ENCODE measurements at regions not wholly inside any gene's neighbourhood (a gene's known extent, or its start where the extent isn't known, plus 50 kb on each side); places are given as distances from the start of the nearest gene placed in this dataset.

DNA sequence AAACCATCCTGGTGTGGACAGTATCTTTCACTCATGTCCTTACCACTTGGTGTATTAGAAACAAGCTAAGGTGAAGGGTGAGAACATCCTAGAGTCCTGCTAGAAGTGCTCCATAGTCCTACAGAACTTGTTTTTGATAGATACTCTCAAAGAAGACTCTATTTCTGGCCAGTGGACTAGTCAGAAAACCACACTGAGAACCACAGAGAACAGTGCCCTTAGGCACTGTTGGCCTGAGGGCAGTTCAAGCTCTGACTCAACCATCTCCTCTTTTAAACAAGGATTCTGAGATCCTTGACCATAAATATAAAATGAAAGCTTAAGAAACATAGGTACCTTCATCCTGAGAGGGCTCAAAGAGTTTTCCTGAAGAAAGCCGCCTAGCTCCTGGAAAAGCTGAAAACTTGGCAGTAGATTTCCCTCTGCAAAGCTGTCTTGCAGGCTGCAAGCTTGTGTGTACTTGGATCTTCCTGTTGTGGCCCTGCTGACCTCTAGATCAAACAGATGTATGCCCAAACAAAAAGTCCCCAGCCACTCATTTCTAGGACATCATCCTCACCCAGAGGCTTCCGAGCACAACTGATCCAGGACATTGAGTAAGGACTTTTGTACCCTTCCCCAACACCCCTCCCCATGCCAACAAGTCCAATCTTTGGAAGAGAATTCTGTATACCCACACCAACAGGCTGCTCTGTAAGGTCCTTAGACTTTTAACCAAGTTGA, 111.6 kb upstream of the CXCL13 start (continued):
- TF ChIP-seq EHF (CRISPR knock-in tag; IDR thresholded peaks at IDR 0.05) (no peak), MAFK (IDR thresholded peaks at IDR 0.05; ENCODE audit: partially characterized antibody) (no peak), CTCF (IDR thresholded peaks at IDR 0.05) (no peak), MAZ (IDR thresholded peaks at IDR 0.05; ENCODE audit: borderline replicate concordance, low read depth, low read length) (no peak), CEBPB (IDR thresholded peaks at IDR 0.05) (no peak), ZSCAN20 (CRISPR knock-in tag; IDR thresholded peaks at IDR 0.05) (no peak)

DNA sequence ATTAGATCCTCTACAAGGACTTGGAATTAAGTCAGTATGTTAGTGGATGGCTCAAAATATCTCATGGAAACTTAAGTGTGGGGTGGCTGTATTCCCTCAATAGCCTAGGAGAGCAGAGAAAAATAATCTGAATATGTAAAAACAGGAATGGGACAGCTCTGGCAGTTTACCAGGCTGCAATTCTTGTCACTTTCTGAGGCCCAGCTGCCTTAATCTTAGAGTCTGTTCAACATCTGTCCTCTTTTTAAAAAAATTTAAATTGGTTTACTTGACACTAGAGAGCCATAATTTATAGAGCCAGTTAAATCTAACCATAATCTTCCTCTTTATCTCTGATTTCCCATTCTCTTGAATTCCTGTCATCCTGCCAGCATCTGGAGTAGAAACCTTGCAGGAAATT, 109.2 kb upstream of the CXCL13 start:
- POLR2A ChIA-PET: no interaction called here
- DNase-seq (ENCODE audit: low read depth in 1 of 2, low spot score in 1 of 2) (no peak), FAIRE-seq (no peak), ATAC-seq (no peak)
- CTCF ChIA-PET: interaction anchor here (0.8 to 1.0 kb wide), 2 partner anchors 107 to 111 kb away, joined by 3 read pairs; no protein-coding TSS in a partner anchor
- H3K9me3 ChIP-seq: no peaks in the 10 kb centered on the region
- no peak overlapping the region for H3K4me2 ChIP-seq
- no peak overlapping the region for H3K27ac ChIP-seq
- no peak overlapping the region for H3K4me3 ChIP-seq
- H3K4me1 ChIP-seq: no peaks in the 10 kb centered on the region
- TF ChIP-seq, protein P1, sequence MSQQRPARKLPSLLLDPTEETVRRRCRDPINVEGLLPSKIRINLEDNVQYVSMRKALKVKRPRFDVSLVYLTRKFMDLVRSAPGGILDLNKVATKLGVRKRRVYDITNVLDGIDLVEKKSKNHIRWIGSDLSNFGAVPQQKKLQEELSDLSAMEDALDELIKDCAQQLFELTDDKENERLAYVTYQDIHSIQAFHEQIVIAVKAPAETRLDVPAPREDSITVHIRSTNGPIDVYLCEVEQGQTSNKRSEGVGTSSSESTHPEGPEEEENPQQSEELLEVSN (IDR thresholded peaks at IDR 0.05; ENCODE audit: borderline replicate concordance, low read depth): no peak
- TF ChIP-seq ZC3H11A (IDR thresholded peaks at IDR 0.05): no peak
- no peak for TF ChIP-seq TP53 (CRISPR knock-in tag; IDR thresholded peaks at IDR 0.05)
- no peak for TF ChIP-seq MAFK (IDR thresholded peaks at IDR 0.05; ENCODE audit: partially characterized antibody)
- TF ChIP-seq MYC (IDR thresholded peaks at IDR 0.05; ENCODE audit: borderline replicate concordance, low read length): no peak
- no peak for TF ChIP-seq JUNB (IDR thresholded peaks at IDR 0.05)
- TF ChIP-seq HMGXB4 (CRISPR knock-in tag; IDR thresholded peaks at IDR 0.05; ENCODE audit: borderline replicate concordance): no peak
- TF ChIP-seq NR3C1 (IDR thresholded peaks at IDR 0.05): no peak
- TF ChIP-seq, protein P2, sequence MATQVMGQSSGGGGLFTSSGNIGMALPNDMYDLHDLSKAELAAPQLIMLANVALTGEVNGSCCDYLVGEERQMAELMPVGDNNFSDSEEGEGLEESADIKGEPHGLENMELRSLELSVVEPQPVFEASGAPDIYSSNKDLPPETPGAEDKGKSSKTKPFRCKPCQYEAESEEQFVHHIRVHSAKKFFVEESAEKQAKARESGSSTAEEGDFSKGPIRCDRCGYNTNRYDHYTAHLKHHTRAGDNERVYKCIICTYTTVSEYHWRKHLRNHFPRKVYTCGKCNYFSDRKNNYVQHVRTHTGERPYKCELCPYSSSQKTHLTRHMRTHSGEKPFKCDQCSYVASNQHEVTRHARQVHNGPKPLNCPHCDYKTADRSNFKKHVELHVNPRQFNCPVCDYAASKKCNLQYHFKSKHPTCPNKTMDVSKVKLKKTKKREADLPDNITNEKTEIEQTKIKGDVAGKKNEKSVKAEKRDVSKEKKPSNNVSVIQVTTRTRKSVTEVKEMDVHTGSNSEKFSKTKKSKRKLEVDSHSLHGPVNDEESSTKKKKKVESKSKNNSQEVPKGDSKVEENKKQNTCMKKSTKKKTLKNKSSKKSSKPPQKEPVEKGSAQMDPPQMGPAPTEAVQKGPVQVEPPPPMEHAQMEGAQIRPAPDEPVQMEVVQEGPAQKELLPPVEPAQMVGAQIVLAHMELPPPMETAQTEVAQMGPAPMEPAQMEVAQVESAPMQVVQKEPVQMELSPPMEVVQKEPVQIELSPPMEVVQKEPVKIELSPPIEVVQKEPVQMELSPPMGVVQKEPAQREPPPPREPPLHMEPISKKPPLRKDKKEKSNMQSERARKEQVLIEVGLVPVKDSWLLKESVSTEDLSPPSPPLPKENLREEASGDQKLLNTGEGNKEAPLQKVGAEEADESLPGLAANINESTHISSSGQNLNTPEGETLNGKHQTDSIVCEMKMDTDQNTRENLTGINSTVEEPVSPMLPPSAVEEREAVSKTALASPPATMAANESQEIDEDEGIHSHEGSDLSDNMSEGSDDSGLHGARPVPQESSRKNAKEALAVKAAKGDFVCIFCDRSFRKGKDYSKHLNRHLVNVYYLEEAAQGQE (IDR thresholded peaks at IDR 0.05): no peak
- TF ChIP-seq FOSB (CRISPR knock-in tag; IDR thresholded peaks at IDR 0.05): no peak
- TF ChIP-seq RAD21 (conservative IDR thresholded peaks at IDR 0.05 in 1 of 2, IDR thresholded peaks at IDR 0.05 in 1 of 2): no peak
- no peak for TF ChIP-seq CHD2 (IDR thresholded peaks at IDR 0.05; ENCODE audit: low read length, partially characterized antibody)
- TF ChIP-seq, protein P3, sequence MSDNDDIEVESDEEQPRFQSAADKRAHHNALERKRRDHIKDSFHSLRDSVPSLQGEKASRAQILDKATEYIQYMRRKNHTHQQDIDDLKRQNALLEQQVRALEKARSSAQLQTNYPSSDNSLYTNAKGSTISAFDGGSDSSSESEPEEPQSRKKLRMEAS (IDR thresholded peaks at IDR 0.05): no peak
- TF ChIP-seq HOXB5 (CRISPR knock-in tag; IDR thresholded peaks at IDR 0.05): no peak
